GM23338 (cell line): ENCODE measurements at regions not wholly inside any gene's neighbourhood (a gene's known extent, or its start where the extent isn't known, plus 50 kb on each side); places are given as distances from the start of the nearest gene placed in this dataset.

Experiments
- ATAC-seq: fragments of 200-7000 bp; cut with Tn5 transposase; 3 replicates; pipeline ENCODE4 v1.9.1; 2020
- DNase-seq: peaks from one replicate; pipeline ENCODE4 v3.0.0-alpha.2; 2015; ENCODE audit warnings: low spot score
- H2AFZ ChIP-seq: fragments of 200-600 bp; sonication (generic); 2 replicates; pipeline ENCODE4 v1.8.0; 2016; ENCODE audit warnings: antibody characterized with exemption, mild to moderate bottlenecking, moderate library complexity
- H3F3A ChIP-seq: fragments of 200-600 bp; sonication (generic); replicated peaks from 2 replicates; pipeline ENCODE4 v1.8.0; 2017; ENCODE audit warnings: antibody characterized with exemption, mixed run types, low read depth
- H3K27ac ChIP-seq: fragments of 200-600 bp; sonication (generic); 2 replicates; pipeline ENCODE4 v1.6.1; 2016; ENCODE audit warnings: low read depth
- H3K27me3 ChIP-seq: fragments of 200-600 bp; sonication (generic); 2 replicates; pipeline ENCODE4 v1.8.0; 2016; ENCODE audit warnings: mild to moderate bottlenecking, mixed run types, moderate library complexity; ENCODE audit not compliant: insufficient read depth
- H3K36me3 ChIP-seq: fragments of 200-600 bp; sonication (generic); 2 replicates; pipeline ENCODE4 v1.8.0; 2016; ENCODE audit warnings: mild to moderate bottlenecking; ENCODE audit not compliant: insufficient read depth
- H3K4me1 ChIP-seq: fragments of 200-600 bp; sonication (generic); 2 replicates; pipeline ENCODE4 v1.8.0; 2016; ENCODE audit warnings: mild to moderate bottlenecking, moderate library complexity; ENCODE audit not compliant: insufficient read depth
- H3K4me2 ChIP-seq: fragments of 200-600 bp; sonication (generic); 2 replicates; pipeline ENCODE4 v1.7.1; 2017; ENCODE audit warnings: mixed run types
- H3K4me3 ChIP-seq: fragments of 200-600 bp; sonication (generic); 2 replicates; pipeline ENCODE4 v1.6.1; 2016; ENCODE audit warnings: mixed run types
- H3K79me2 ChIP-seq: fragments of 200-600 bp; sonication (generic); replicated peaks from 2 replicates; pipeline ENCODE4 v1.8.0; 2017; ENCODE audit warnings: mild to moderate bottlenecking; ENCODE audit not compliant: insufficient read depth
- H3K9me2 ChIP-seq: fragments of 200-600 bp; sonication (generic); 2 replicates; pipeline ENCODE4 v1.8.0; 2017; ENCODE audit not compliant: insufficient read depth
- H4K20me1 ChIP-seq: fragments of 200-600 bp; sonication (generic); replicated peaks from 2 replicates; pipeline ENCODE4 v1.8.0; 2017; ENCODE audit warnings: mild to moderate bottlenecking; ENCODE audit not compliant: insufficient read depth
- H3K27ac Mint-ChIP-seq: 2 replicates; pipeline ENCODE4 v1.8.0; 2020; ENCODE audit warnings: inconsistent platforms, mild to moderate bottlenecking, moderate library complexity, mixed read lengths
- H3K27me3 Mint-ChIP-seq: 3 replicates; pipeline ENCODE4 v1.8.0; 2022; ENCODE audit warnings: low read depth, mild to moderate bottlenecking, moderate library complexity, mixed read lengths, inconsistent platforms; ENCODE audit not compliant: insufficient read depth, poor library complexity
- H3K36me3 Mint-ChIP-seq: 3 replicates; pipeline ENCODE4 v1.8.0; 2021; ENCODE audit warnings: low read depth, mild to moderate bottlenecking, inconsistent platforms, moderate library complexity, mixed read lengths
- H3K4me1 Mint-ChIP-seq: 3 replicates; pipeline ENCODE4 v1.8.0; 2020; ENCODE audit warnings: mild to moderate bottlenecking, inconsistent platforms, mixed read lengths
- H3K4me3 Mint-ChIP-seq: 3 replicates; pipeline ENCODE4 v1.8.0; 2021; ENCODE audit warnings: moderate library complexity, mild to moderate bottlenecking, inconsistent platforms, mixed read lengths
- H3K9me3 Mint-ChIP-seq: 3 replicates; pipeline ENCODE4 v1.8.0; 2020; ENCODE audit warnings: moderate library complexity, mild to moderate bottlenecking, inconsistent platforms, mixed read lengths
- CREB1 ChIP-seq: fragments of 250-450 bp; sonication (Bioruptor Pico); IDR thresholded peaks from 2 replicates; pipeline ENCODE4 v1.5.0; 2020; ENCODE audit warnings: low read depth, mild to moderate bottlenecking, moderate library complexity
- EZH2phosphoT487 ChIP-seq: fragments of 200-600 bp; sonication (generic); IDR thresholded peaks from one replicate; pipeline ENCODE4 v1.8.1; 2018; ENCODE audit warnings: antibody characterized with exemption; ENCODE audit not compliant: unreplicated experiment
- JUNB ChIP-seq: IDR thresholded peaks from one replicate; pipeline ENCODE4 v1.6.1; 2016; ENCODE audit warnings: antibody characterized with exemption; ENCODE audit not compliant: unreplicated experiment
- NANOG ChIP-seq: IDR thresholded peaks from 2 replicates; pipeline ENCODE4 v1.6.1; 2016; ENCODE audit warnings: antibody characterized with exemption, borderline replicate concordance
- POLR2AphosphoS5 ChIP-seq: IDR thresholded peaks from 2 replicates; pipeline ENCODE4 v1.6.1; 2016; ENCODE audit warnings: antibody characterized with exemption, low read depth
- STAT1 ChIP-seq: IDR thresholded peaks from one replicate; pipeline ENCODE4 v1.6.1; 2016; ENCODE audit warnings: antibody characterized with exemption; ENCODE audit not compliant: unreplicated experiment
- ZNF114 ChIP-seq: fragments of 250-450 bp; sonication (Bioruptor Pico); IDR thresholded peaks from 2 replicates; pipeline ENCODE4 v1.5.0; 2020; ENCODE audit warnings: mild to moderate bottlenecking, moderate library complexity
- ZNF331 ChIP-seq: fragments of 250-450 bp; sonication (Bioruptor Pico); IDR thresholded peaks from 2 replicates; pipeline ENCODE4 v1.5.0; 2020; ENCODE audit warnings: low read depth, mild to moderate bottlenecking, moderate library complexity
- TF ChIP-seq, protein P1 (sequence below): IDR thresholded peaks from one replicate; pipeline ENCODE4 v1.6.1; 2018; ENCODE audit warnings: antibody characterized with exemption; ENCODE audit not compliant: unreplicated experiment
- TF ChIP-seq, protein P2 (sequence below): fragments of 250-450 bp; sonication (Bioruptor Pico); IDR thresholded peaks from 2 replicates; pipeline ENCODE4 v1.5.0; 2020; ENCODE audit warnings: mild to moderate bottlenecking, moderate library complexity

DNA sequence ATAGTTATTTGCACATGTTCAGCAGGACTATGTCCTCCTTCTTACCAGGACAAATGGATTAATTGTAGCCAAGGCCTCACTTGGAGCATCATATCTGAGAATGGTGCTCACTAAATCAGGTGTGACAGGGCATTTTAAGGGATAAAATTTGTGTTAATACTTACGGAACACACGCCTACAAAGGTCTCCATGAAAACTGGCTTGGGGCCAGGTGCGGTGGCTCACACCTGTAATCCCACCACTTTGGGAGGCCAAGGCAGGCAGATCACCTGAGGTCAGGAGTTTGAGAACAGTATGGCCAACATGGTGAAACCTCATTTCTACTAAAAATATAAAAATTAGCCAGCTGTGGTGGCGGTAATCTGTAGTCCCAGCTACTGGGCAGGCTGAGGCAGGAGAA is 75.1 kb upstream of the CAPZB start (continued):
- TF ChIP-seq, protein P1, sequence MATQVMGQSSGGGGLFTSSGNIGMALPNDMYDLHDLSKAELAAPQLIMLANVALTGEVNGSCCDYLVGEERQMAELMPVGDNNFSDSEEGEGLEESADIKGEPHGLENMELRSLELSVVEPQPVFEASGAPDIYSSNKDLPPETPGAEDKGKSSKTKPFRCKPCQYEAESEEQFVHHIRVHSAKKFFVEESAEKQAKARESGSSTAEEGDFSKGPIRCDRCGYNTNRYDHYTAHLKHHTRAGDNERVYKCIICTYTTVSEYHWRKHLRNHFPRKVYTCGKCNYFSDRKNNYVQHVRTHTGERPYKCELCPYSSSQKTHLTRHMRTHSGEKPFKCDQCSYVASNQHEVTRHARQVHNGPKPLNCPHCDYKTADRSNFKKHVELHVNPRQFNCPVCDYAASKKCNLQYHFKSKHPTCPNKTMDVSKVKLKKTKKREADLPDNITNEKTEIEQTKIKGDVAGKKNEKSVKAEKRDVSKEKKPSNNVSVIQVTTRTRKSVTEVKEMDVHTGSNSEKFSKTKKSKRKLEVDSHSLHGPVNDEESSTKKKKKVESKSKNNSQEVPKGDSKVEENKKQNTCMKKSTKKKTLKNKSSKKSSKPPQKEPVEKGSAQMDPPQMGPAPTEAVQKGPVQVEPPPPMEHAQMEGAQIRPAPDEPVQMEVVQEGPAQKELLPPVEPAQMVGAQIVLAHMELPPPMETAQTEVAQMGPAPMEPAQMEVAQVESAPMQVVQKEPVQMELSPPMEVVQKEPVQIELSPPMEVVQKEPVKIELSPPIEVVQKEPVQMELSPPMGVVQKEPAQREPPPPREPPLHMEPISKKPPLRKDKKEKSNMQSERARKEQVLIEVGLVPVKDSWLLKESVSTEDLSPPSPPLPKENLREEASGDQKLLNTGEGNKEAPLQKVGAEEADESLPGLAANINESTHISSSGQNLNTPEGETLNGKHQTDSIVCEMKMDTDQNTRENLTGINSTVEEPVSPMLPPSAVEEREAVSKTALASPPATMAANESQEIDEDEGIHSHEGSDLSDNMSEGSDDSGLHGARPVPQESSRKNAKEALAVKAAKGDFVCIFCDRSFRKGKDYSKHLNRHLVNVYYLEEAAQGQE = no peak
- no peak for TF ChIP-seq POLR2AphosphoS5

DNA sequence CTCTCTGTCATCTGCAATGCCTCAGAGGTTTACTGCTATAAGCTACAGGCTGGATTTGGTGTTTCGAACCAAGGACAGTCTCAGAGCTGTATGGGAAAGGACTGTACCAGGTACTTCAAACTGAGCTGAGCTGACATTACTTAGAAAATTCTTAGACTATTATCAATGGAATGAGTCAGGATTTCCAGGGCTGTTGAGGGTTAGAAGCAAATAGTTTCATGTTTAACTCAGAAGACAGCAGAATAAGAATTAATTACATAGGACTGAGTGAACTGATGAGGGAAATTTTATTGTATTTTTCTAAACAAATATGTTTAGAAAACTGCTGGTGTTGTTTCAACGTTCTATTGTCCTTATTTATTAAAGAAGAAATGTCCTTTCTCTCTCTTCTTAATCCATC is 74.3 kb upstream of the CAPZB start:
- Mint-ChIP-seq H3K27me3 (peaks cover 2% of the 10 kb centered on the region), H3K9me3 (no peaks in the 10 kb centered on the region), H3K36me3 (no peaks in the 10 kb centered on the region), H3K27ac (no peak overlapping the region), H3K4me1 (no peaks in the 10 kb centered on the region), H3K4me3 (no peak overlapping the region)
- Histone ChIP-seq H3K27me3 (no peaks in the 10 kb centered on the region), H3K4me2 (no peak overlapping the region), H3K79me2 (no peaks in the 10 kb centered on the region), H4K20me1 (no peaks in the 10 kb centered on the region), H3K9me2 (no peaks in the 10 kb centered on the region), H3K4me3 (no peak overlapping the region), H3K4me1 (no peaks in the 10 kb centered on the region), H3F3A (no peaks in the 10 kb centered on the region), H3K36me3 (no peaks in the 10 kb centered on the region), H2AFZ (no peak overlapping the region), H3K27ac (no peak overlapping the region)
- ATAC-seq (no peak), DNase-seq (no peak)
- TF ChIP-seq, protein P2, sequence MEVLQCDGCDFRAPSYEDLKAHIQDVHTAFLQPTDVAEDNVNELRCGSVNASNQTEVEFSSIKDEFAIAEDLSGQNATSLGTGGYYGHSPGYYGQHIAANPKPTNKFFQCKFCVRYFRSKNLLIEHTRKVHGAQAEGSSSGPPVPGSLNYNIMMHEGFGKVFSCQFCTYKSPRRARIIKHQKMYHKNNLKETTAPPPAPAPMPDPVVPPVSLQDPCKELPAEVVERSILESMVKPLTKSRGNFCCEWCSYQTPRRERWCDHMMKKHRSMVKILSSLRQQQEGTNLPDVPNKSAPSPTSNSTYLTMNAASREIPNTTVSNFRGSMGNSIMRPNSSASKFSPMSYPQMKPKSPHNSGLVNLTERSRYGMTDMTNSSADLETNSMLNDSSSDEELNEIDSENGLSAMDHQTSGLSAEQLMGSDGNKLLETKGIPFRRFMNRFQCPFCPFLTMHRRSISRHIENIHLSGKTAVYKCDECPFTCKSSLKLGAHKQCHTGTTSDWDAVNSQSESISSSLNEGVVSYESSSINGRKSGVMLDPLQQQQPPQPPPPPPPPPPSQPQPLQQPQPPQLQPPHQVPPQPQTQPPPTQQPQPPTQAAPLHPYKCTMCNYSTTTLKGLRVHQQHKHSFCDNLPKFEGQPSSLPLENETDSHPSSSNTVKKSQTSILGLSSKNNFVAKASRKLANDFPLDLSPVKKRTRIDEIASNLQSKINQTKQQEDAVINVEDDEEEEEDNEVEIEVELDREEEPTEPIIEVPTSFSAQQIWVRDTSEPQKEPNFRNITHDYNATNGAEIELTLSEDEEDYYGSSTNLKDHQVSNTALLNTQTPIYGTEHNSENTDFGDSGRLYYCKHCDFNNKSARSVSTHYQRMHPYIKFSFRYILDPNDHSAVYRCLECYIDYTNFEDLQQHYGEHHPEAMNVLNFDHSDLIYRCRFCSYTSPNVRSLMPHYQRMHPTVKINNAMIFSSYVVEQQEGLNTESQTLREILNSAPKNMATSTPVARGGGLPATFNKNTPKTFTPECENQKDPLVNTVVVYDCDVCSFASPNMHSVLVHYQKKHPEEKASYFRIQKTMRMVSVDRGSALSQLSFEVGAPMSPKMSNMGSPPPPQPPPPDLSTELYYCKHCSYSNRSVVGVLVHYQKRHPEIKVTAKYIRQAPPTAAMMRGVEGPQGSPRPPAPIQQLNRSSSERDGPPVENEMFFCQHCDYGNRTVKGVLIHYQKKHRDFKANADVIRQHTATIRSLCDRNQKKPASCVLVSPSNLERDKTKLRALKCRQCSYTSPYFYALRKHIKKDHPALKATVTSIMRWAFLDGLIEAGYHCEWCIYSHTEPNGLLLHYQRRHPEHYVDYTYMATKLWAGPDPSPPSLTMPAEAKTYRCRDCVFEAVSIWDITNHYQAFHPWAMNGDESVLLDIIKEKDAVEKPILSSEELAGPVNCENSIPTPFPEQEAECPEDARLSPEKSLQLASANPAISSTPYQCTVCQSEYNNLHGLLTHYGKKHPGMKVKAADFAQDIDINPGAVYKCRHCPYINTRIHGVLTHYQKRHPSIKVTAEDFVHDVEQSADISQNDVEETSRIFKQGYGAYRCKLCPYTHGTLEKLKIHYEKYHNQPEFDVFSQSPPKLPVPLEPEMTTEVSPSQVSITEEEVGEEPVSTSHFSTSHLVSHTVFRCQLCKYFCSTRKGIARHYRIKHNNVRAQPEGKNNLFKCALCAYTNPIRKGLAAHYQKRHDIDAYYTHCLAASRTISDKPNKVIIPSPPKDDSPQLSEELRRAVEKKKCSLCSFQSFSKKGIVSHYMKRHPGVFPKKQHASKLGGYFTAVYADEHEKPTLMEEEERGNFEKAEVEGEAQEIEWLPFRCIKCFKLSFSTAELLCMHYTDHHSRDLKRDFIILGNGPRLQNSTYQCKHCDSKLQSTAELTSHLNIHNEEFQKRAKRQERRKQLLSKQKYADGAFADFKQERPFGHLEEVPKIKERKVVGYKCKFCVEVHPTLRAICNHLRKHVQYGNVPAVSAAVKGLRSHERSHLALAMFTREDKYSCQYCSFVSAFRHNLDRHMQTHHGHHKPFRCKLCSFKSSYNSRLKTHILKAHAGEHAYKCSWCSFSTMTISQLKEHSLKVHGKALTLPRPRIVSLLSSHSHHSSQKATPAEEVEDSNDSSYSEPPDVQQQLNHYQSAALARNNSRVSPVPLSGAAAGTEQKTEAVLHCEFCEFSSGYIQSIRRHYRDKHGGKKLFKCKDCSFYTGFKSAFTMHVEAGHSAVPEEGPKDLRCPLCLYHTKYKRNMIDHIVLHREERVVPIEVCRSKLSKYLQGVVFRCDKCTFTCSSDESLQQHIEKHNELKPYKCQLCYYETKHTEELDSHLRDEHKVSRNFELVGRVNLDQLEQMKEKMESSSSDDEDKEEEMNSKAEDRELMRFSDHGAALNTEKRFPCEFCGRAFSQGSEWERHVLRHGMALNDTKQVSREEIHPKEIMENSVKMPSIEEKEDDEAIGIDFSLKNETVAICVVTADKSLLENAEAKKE (CRISPR knock-in tag) = no peak
- TF ChIP-seq ZNF114 (CRISPR knock-in tag) (no peak), CREB1 (CRISPR knock-in tag) (no peak), EZH2phosphoT487 (no peak), JUNB (no peak), NANOG (no peak), ZNF331 (CRISPR knock-in tag) (no peak), STAT1 (no peak)
